Glutamatergic neuron (in vitro differentiated cells): ENCODE measurements at regions not wholly inside any gene's neighbourhood (a gene's known extent, or its start where the extent isn't known, plus 50 kb on each side); places are given as distances from the start of the nearest gene placed in this dataset.

Source experiments
- DNase-seq: peaks from one replicate; pipeline ENCODE4 v3.0.0; 2022
- H3K27ac Mint-ChIP-seq: one replicate; pipeline ENCODE4 v1.8.0; 2020; ENCODE audit warnings: mild to moderate bottlenecking, mixed read lengths, inconsistent platforms; ENCODE audit not compliant: unreplicated experiment
- H3K27me3 Mint-ChIP-seq: one replicate; pipeline ENCODE4 v1.8.0; 2020; ENCODE audit warnings: mild to moderate bottlenecking, moderate library complexity, mixed read lengths, inconsistent platforms; ENCODE audit not compliant: unreplicated experiment
- H3K36me3 Mint-ChIP-seq: one replicate; pipeline ENCODE4 v1.8.0; 2020; ENCODE audit warnings: mild to moderate bottlenecking, mixed read lengths, inconsistent platforms; ENCODE audit not compliant: unreplicated experiment
- H3K4me1 Mint-ChIP-seq: one replicate; pipeline ENCODE4 v1.8.0; 2020; ENCODE audit warnings: mild to moderate bottlenecking, low read depth, mixed read lengths, inconsistent platforms; ENCODE audit not compliant: unreplicated experiment
- H3K4me3 Mint-ChIP-seq: one replicate; pipeline ENCODE4 v1.8.0; 2020; ENCODE audit warnings: mild to moderate bottlenecking, mixed read lengths, inconsistent platforms; ENCODE audit not compliant: unreplicated experiment
- H3K9me3 Mint-ChIP-seq: one replicate; pipeline ENCODE4 v1.8.0; 2020; ENCODE audit warnings: mild to moderate bottlenecking, moderate library complexity, mixed read lengths, inconsistent platforms; ENCODE audit not compliant: unreplicated experiment
- CTCF ChIP-seq: fragments of 200-600 bp; sonication (generic); IDR thresholded peaks from one replicate; pipeline ENCODE4 v1.5.0; 2021; ENCODE audit not compliant: partially characterized antibody, unreplicated experiment

- no peaks in the 10 kb centered on the region for H3K9me3 Mint-ChIP-seq
- no peaks in the 10 kb centered on the region for H3K27me3 Mint-ChIP-seq
- no peak overlapping the region for H3K4me3 Mint-ChIP-seq
- no peak for TF ChIP-seq CTCF
- no peak overlapping the region for H3K27ac Mint-ChIP-seq
- H3K4me1 Mint-ChIP-seq: no peaks in the 10 kb centered on the region
- DNase-seq: no peak
- no peaks in the 10 kb centered on the region for H3K36me3 Mint-ChIP-seq
Observed at GRCh38 chr17:12391468-12391867, 274.2 kb upstream of the MYOCD start.

GRCh38 chr17:12395733-12396354 is 269.8 kb upstream of the MYOCD start:
- Mint-ChIP-seq H3K27me3 (no peaks in the 10 kb centered on the region), H3K4me3 (no peak overlapping the region), H3K27ac (no peak overlapping the region), H3K9me3 (no peaks in the 10 kb centered on the region), H3K4me1 (no peaks in the 10 kb centered on the region), H3K36me3 (no peaks in the 10 kb centered on the region)
- peak; percentile 69 for DNase-seq
- peak; percentile 83 for TF ChIP-seq CTCF

- no peak overlapping the region for H3K27ac Mint-ChIP-seq
- no peak for TF ChIP-seq CTCF
- no peak for DNase-seq
- no peaks in the 10 kb centered on the region for H3K4me1 Mint-ChIP-seq
- no peak overlapping the region for H3K4me3 Mint-ChIP-seq
- H3K27me3 Mint-ChIP-seq: no peaks in the 10 kb centered on the region
- no peaks in the 10 kb centered on the region for H3K9me3 Mint-ChIP-seq
- H3K36me3 Mint-ChIP-seq: no peaks in the 10 kb centered on the region
Observed at GRCh38 chr17:12398441-12399051, 267.1 kb upstream of the MYOCD start.

GRCh38 chr17:12402963-12403622 is 262.6 kb upstream of the MYOCD start:
- H3K27me3 Mint-ChIP-seq: no peaks in the 10 kb centered on the region
- no peak overlapping the region for H3K4me3 Mint-ChIP-seq
- no peak for DNase-seq
- no peak for TF ChIP-seq CTCF
- no peaks in the 10 kb centered on the region for H3K36me3 Mint-ChIP-seq
- no peaks in the 10 kb centered on the region for H3K9me3 Mint-ChIP-seq
- no peak overlapping the region for H3K27ac Mint-ChIP-seq
- H3K4me1 Mint-ChIP-seq: no peaks in the 10 kb centered on the region

GRCh38 chr17:12403881-12404398 is 261.8 kb upstream of the MYOCD start:
- no peak overlapping the region for H3K4me3 Mint-ChIP-seq
- H3K27me3 Mint-ChIP-seq: no peaks in the 10 kb centered on the region
- no peak for TF ChIP-seq CTCF
- no peak for DNase-seq
- no peaks in the 10 kb centered on the region for H3K9me3 Mint-ChIP-seq
- H3K27ac Mint-ChIP-seq: no peak overlapping the region
- H3K4me1 Mint-ChIP-seq: no peaks in the 10 kb centered on the region
- no peaks in the 10 kb centered on the region for H3K36me3 Mint-ChIP-seq
